ENCODE measurements at regions not wholly inside any gene's neighbourhood (a gene's known extent, or its start where the extent isn't known, plus 50 kb on each side); places are given as distances from the start of the nearest gene placed in this dataset.

- DNase-seq (ENCODE audit: extremely low read depth, insufficient read length): no peak
- Histone ChIP-seq H3K27me3 (replicated peaks; ENCODE audit: control insufficient read depth, insufficient read depth, low read length) (no peaks in the 10 kb centered on the region), H3K4me3 (replicated peaks; ENCODE audit: low read depth, low read length) (no peak overlapping the region), H3K36me3 (ENCODE audit: control insufficient read depth, insufficient read depth, low read length) (no peaks in the 10 kb centered on the region)
- no peak for TF ChIP-seq CTCF (IDR thresholded peaks at IDR 0.05; ENCODE audit: insufficient read depth, low read length, poor library complexity, severe bottlenecking)
Observed at GRCh38 chr5:117682416-117682815, 1107.8 kb upstream of the SEMA6A start.

GRCh38 chr5:117681431-117682254, 1107.0 kb upstream of the SEMA6A start:
- TF ChIP-seq CTCF (IDR thresholded peaks at IDR 0.05; ENCODE audit: insufficient read depth, low read length, poor library complexity, severe bottlenecking): no peak
- H3K27me3 ChIP-seq (replicated peaks; ENCODE audit: control insufficient read depth, insufficient read depth, low read length): no peaks in the 10 kb centered on the region
- no peak for DNase-seq (ENCODE audit: extremely low read depth, insufficient read length)
- no peak overlapping the region for H3K4me3 ChIP-seq (replicated peaks; ENCODE audit: low read depth, low read length)
- no peaks in the 10 kb centered on the region for H3K36me3 ChIP-seq (ENCODE audit: control insufficient read depth, insufficient read depth, low read length)

- no peak for TF ChIP-seq CTCF (IDR thresholded peaks at IDR 0.05; ENCODE audit: insufficient read depth, low read length, poor library complexity, severe bottlenecking)
- no peaks in the 10 kb centered on the region for H3K36me3 ChIP-seq (ENCODE audit: control insufficient read depth, insufficient read depth, low read length)
- DNase-seq (ENCODE audit: extremely low read depth, insufficient read length): no peak
- H3K27me3 ChIP-seq (replicated peaks; ENCODE audit: control insufficient read depth, insufficient read depth, low read length): no peaks in the 10 kb centered on the region
- H3K4me3 ChIP-seq (replicated peaks; ENCODE audit: low read depth, low read length): no peak overlapping the region
Observed at GRCh38 chr5:117680426-117680825, 1105.8 kb upstream of the SEMA6A start.

GRCh38 chr5:117679046-117679445, 1104.4 kb upstream of the SEMA6A start:
- DNase-seq (ENCODE audit: extremely low read depth, insufficient read length): no peak
- Histone ChIP-seq H3K36me3 (ENCODE audit: control insufficient read depth, insufficient read depth, low read length) (no peaks in the 10 kb centered on the region), H3K27me3 (replicated peaks; ENCODE audit: control insufficient read depth, insufficient read depth, low read length) (no peaks in the 10 kb centered on the region), H3K4me3 (replicated peaks; ENCODE audit: low read depth, low read length) (no peak overlapping the region)
- no peak for TF ChIP-seq CTCF (IDR thresholded peaks at IDR 0.05; ENCODE audit: insufficient read depth, low read length, poor library complexity, severe bottlenecking)

- no peaks in the 10 kb centered on the region for H3K36me3 ChIP-seq (ENCODE audit: control insufficient read depth, insufficient read depth, low read length)
- no peak overlapping the region for H3K4me3 ChIP-seq (replicated peaks; ENCODE audit: low read depth, low read length)
- DNase-seq (ENCODE audit: extremely low read depth, insufficient read length): no peak
- H3K27me3 ChIP-seq (replicated peaks; ENCODE audit: control insufficient read depth, insufficient read depth, low read length): no peaks in the 10 kb centered on the region
- TF ChIP-seq CTCF (IDR thresholded peaks at IDR 0.05; ENCODE audit: insufficient read depth, low read length, poor library complexity, severe bottlenecking): no peak
Observed at GRCh38 chr5:117675646-117676045, 1101.0 kb upstream of the SEMA6A start.

Data from GM06990 (cell line).